ENCODE measurements at regions not wholly inside any gene's neighbourhood (a gene's known extent, or its start where the extent isn't known, plus 50 kb on each side); places are given as distances from the start of the nearest gene placed in this dataset.
"Not testable (repeated sequence)": the region's sequence is repeated elsewhere in the genome, so short reads cannot be mapped to it uniquely, and the experiment has no call there.

GRCh38 chr3:155995525-155996370, 124.6 kb upstream of the KCNAB1 start:
- peak; percentile 11 to 74 for DNase-seq

- no peak for DNase-seq
Measured at GRCh38 chr3:155996882-155997281, 123.5 kb upstream of the KCNAB1 start.

GRCh38 chr3:155998173-155998572, 122.2 kb upstream of the KCNAB1 start:
- DNase-seq: not testable (repeated sequence)

- DNase-seq: no peak
Measured at GRCh38 chr3:156005736-156006135, 114.6 kb upstream of the KCNAB1 start.

GRCh38 chr3:156010829-156011228, 109.5 kb upstream of the KCNAB1 start:
- peak; percentile 48 to 52 for DNase-seq

GRCh38 chr3:156014489-156014888, 105.9 kb upstream of the KCNAB1 start:
- no peak for DNase-seq

- peak in 1 of 2 experiments; percentile 31 for DNase-seq
Measured at GRCh38 chr3:156016902-156017301, 103.5 kb upstream of the KCNAB1 start.

GRCh38 chr3:156017352-156018030, 102.9 kb upstream of the KCNAB1 start:
- peak; percentile 38 to 90 for DNase-seq

GRCh38 chr3:156024904-156025533, 95.4 kb upstream of the KCNAB1 start:
- DNase-seq: no peak

- DNase-seq: no peak
Measured at GRCh38 chr3:156029208-156029607, 91.2 kb upstream of the KCNAB1 start.

- DNase-seq: no peak
Measured at GRCh38 chr3:156030723-156031122, 89.7 kb upstream of the KCNAB1 start.

GRCh38 chr3:156033428-156033827, 87.0 kb upstream of the KCNAB1 start:
- no peak for DNase-seq

GRCh38 chr3:156035158-156035557, 85.2 kb upstream of the KCNAB1 start:
- DNase-seq: no peak

- no peak for DNase-seq
Measured at GRCh38 chr3:156036258-156037053, 83.9 kb upstream of the KCNAB1 start.

- DNase-seq: no peak
Measured at GRCh38 chr3:156037356-156037755, 83.0 kb upstream of the KCNAB1 start.

- no peak for DNase-seq
Measured at GRCh38 chr3:156038869-156039268, 81.5 kb upstream of the KCNAB1 start.

- no peak for DNase-seq
Measured at GRCh38 chr3:156040041-156040440, 80.3 kb upstream of the KCNAB1 start.

GRCh38 chr3:156041216-156041841, 79.0 kb upstream of the KCNAB1 start:
- not testable (repeated sequence) for DNase-seq

GRCh38 chr3:156041856-156042255, 78.5 kb upstream of the KCNAB1 start:
- DNase-seq: not testable (repeated sequence)

GRCh38 chr3:156043832-156044633, 76.3 kb upstream of the KCNAB1 start:
- DNase-seq: peak in 1 of 2 experiments; percentile 29

GRCh38 chr3:156044634-156044975, 75.8 kb upstream of the KCNAB1 start:
- DNase-seq: no peak

- not testable (repeated sequence) for DNase-seq
Measured at GRCh38 chr3:156048483-156048882, 71.9 kb upstream of the KCNAB1 start.
